ENCODE measurements at regions not wholly inside any gene's neighbourhood (a gene's known extent, or its start where the extent isn't known, plus 50 kb on each side); places are given as distances from the start of the nearest gene placed in this dataset.
"Not testable (repeated sequence)": the region's sequence is repeated elsewhere in the genome, so short reads cannot be mapped to it uniquely, and the experiment has no call there.

- not testable (repeated sequence) for DNase-seq (ENCODE audit: low read depth); H3K4me3 ChIP-seq (ENCODE audit: low read length)
Measured at GRCh38 chr17:43345515-43345914, 53.3 kb upstream of the ARL4D start.

- DNase-seq (ENCODE audit: low read depth) = no peak
- TF ChIP-seq, protein P1, sequence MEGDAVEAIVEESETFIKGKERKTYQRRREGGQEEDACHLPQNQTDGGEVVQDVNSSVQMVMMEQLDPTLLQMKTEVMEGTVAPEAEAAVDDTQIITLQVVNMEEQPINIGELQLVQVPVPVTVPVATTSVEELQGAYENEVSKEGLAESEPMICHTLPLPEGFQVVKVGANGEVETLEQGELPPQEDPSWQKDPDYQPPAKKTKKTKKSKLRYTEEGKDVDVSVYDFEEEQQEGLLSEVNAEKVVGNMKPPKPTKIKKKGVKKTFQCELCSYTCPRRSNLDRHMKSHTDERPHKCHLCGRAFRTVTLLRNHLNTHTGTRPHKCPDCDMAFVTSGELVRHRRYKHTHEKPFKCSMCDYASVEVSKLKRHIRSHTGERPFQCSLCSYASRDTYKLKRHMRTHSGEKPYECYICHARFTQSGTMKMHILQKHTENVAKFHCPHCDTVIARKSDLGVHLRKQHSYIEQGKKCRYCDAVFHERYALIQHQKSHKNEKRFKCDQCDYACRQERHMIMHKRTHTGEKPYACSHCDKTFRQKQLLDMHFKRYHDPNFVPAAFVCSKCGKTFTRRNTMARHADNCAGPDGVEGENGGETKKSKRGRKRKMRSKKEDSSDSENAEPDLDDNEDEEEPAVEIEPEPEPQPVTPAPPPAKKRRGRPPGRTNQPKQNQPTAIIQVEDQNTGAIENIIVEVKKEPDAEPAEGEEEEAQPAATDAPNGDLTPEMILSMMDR (IDR thresholded peaks at IDR 0.05; ENCODE audit: insufficient read depth, low read depth, low read length, missing control alignments) = no peak
- H3K4me3 ChIP-seq (ENCODE audit: low read length) = no peak overlapping the region
Measured at GRCh38 chr17:43344685-43345084, 54.1 kb upstream of the ARL4D start.

DNA sequence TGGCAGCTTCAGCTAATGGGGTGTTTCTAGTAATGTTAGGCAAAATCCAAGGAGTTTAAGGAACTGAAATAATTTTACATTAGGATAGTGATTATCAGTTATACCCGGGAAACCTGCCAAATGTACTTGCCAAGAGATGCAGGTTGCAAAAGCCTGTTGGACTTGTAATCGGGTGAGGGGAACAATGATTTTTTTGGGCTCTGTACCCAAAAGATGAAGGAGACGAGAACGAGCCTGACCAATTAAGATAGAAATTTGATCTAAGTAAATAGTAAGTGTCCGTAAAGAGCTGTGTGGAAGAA is 56.3 kb upstream of the ARL4D start:
- DNase-seq (ENCODE audit: low read depth) = no peak
- H3K4me3 ChIP-seq (ENCODE audit: low read length) = no peak overlapping the region
- TF ChIP-seq, protein P1 (IDR thresholded peaks at IDR 0.05; ENCODE audit: insufficient read depth, low read depth, low read length, missing control alignments) = no peak

DNA sequence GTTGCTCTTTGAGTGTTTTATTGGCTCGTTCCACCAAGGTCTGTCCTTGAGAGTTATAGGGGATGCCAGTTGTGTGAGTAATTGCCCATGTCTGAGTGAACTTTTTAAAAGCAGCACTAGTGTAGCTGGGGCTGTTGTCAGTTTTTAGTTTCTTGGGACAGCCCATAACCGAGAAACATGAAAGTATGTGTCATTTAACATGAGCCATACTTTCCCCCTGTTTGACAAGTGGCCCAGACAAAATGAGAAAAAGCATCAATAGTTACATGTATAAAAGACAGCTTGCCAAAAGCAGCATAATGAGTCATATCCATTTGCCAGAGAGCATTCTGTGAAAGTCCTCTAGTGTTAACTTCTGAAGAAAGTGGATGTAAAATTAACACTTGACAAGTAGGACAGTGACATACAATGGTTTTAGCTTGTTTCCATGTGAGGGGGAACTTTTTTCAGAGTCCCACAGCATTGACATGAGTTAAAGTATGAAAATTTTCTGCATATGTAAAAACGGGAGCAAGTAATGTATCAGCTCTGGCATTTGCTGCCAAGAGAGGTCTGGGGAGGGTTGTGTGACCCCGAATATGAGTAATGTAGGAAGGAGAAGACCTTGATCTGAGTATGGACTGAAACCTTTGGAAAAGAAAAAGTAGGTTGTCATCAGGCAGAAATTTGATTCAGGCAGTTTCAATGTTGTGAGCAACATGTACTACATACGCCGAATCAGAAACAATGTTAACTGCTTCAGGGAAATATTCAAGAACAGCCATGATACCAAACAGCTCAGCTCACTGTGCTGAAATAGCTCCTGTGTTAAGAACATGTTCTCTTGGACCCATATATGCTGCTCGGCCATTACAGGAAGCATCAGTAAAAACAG is 56.8 kb upstream of the ARL4D start:
- TF ChIP-seq, protein P1 (IDR thresholded peaks at IDR 0.05; ENCODE audit: insufficient read depth, low read depth, low read length, missing control alignments) = no peak
- H3K4me3 ChIP-seq (ENCODE audit: low read length) = no peak overlapping the region

GRCh38 chr17:43338886-43339516 is 59.8 kb upstream of the ARL4D start:
- H3K4me3 ChIP-seq (ENCODE audit: low read length) = no peak overlapping the region
- TF ChIP-seq, protein P1 (IDR thresholded peaks at IDR 0.05; ENCODE audit: insufficient read depth, low read depth, low read length, missing control alignments) = peak; percentile 83
- DNase-seq (ENCODE audit: low read depth) = peak; percentile 55

More for the DNA sequence above, 56.8 kb upstream of the ARL4D start:
- DNase-seq (ENCODE audit: low read depth) = no peak

GRCh38 chr17:43337684-43338428 is 60.9 kb upstream of the ARL4D start:
- DNase-seq (ENCODE audit: low read depth) = peak; percentile 41
- TF ChIP-seq, protein P1 (IDR thresholded peaks at IDR 0.05; ENCODE audit: insufficient read depth, low read depth, low read length, missing control alignments) = no peak
- no peak overlapping the region for H3K4me3 ChIP-seq (ENCODE audit: low read length)

DNA sequence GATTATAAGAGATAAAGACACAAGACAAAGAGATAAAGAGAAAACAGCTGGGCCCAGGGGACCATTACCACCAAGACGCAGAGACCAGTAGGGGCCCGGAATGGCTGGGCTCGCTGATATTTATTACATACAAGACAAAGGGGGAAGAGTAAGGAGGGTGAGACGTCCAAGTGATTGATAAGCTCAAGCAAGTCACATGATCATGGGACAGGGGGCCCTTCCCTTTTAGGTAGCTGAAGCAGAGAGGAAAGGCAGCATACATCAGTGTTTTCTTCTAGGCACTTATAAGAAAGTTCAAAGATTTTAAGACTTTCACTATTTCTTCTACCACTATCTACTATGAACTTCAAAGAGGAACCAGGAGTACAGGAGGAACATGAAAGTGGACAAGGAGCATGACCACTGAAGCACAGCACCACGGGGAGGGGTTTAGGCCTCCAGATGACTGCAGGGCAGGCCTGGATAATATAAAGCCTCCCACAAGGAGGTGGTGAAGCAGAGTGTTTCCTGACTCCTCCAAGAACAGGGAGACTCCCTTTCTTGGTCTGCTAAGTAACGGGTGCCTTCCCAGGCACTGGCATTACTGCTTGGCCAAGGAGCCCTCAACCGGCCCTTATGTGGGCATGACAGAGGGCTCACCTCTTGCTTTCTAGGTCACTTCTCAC is 63.9 kb upstream of the ARL4D start:
- H3K4me3 ChIP-seq (ENCODE audit: low read length) = no peak overlapping the region
- TF ChIP-seq, protein P1 (IDR thresholded peaks at IDR 0.05; ENCODE audit: insufficient read depth, low read depth, low read length, missing control alignments) = no peak
- no peak for DNase-seq (ENCODE audit: low read depth)

Measured in epithelial cell of esophagus (primary cell).